AG08396 (cell line): ENCODE measurements at regions not wholly inside any gene's neighbourhood (a gene's known extent, or its start where the extent isn't known, plus 50 kb on each side); places are given as distances from the start of the nearest gene placed in this dataset.

Experiments used
- DNase-seq: peaks from one replicate; pipeline ENCODE4 v3.0.0; 2012; ENCODE audit warnings: low spot score, mixed read lengths

GRCh38 chr2:195606179-195606578 lies 50.8 kb upstream of the SLC39A10 start:
- DNase-seq: no peak

GRCh38 chr2:195604706-195605105 lies 52.3 kb upstream of the SLC39A10 start:
- DNase-seq: no peak

- no peak for DNase-seq
Measured at GRCh38 chr2:195603998-195604397, 53.0 kb upstream of the SLC39A10 start.

GRCh38 chr2:195603408-195603807 lies 53.6 kb upstream of the SLC39A10 start:
- no peak for DNase-seq

- no peak for DNase-seq
Measured at GRCh38 chr2:195602687-195603086, 54.3 kb upstream of the SLC39A10 start.

GRCh38 chr2:195601361-195601760 lies 55.7 kb upstream of the SLC39A10 start:
- DNase-seq: no peak

- no peak for DNase-seq
Measured at GRCh38 chr2:195600778-195601177, 56.2 kb upstream of the SLC39A10 start.

GRCh38 chr2:195596840-195597239 lies 60.2 kb upstream of the SLC39A10 start:
- DNase-seq: no peak

GRCh38 chr2:195595825-195596224 lies 61.2 kb upstream of the SLC39A10 start:
- no peak for DNase-seq

- no peak for DNase-seq
Measured at GRCh38 chr2:195594919-195595694, 61.9 kb upstream of the SLC39A10 start.

GRCh38 chr2:195594248-195594647 lies 62.8 kb upstream of the SLC39A10 start:
- no peak for DNase-seq

GRCh38 chr2:195592105-195592504 lies 64.9 kb upstream of the SLC39A10 start:
- no peak for DNase-seq

- DNase-seq: no peak
Measured at GRCh38 chr2:195590861-195591205, 66.2 kb upstream of the SLC39A10 start.

GRCh38 chr2:195590199-195590860 lies 66.7 kb upstream of the SLC39A10 start:
- DNase-seq: no peak

GRCh38 chr2:195587966-195588365 lies 69.1 kb upstream of the SLC39A10 start:
- no peak for DNase-seq

GRCh38 chr2:195586062-195586714 lies 70.8 kb upstream of the SLC39A10 start:
- DNase-seq: no peak

- no peak for DNase-seq
Measured at GRCh38 chr2:195582188-195582587, 74.8 kb upstream of the SLC39A10 start.

- DNase-seq: no peak
Measured at GRCh38 chr2:195579776-195580555, 77.1 kb upstream of the SLC39A10 start.

- peak; percentile 71 for DNase-seq
Measured at GRCh38 chr2:195575879-195576401, 81.1 kb upstream of the SLC39A10 start.

GRCh38 chr2:195575016-195575415 lies 82.0 kb upstream of the SLC39A10 start:
- DNase-seq: no peak

- no peak for DNase-seq
Measured at GRCh38 chr2:195574312-195574711, 82.7 kb upstream of the SLC39A10 start.
